ENCODE measurements at regions not wholly inside any gene's neighbourhood (a gene's known extent, or its start where the extent isn't known, plus 50 kb on each side); places are given as distances from the start of the nearest gene placed in this dataset.

- DNase-seq (ENCODE audit: low read depth, low spot score): no peak
- H3K9me3 ChIP-seq (ENCODE audit: low read depth, low read length): peaks cover 5% of the 10 kb centered on the region; the same call in 1 of the 2 replicates
- TF ChIP-seq FOXP2 (optimal IDR thresholded peaks at IDR 0.05; ENCODE audit: control extremely low read depth, extremely low read length, insufficient read depth) (no peak), POLR2AphosphoS5 (IDR thresholded peaks at IDR 0.05; ENCODE audit: borderline replicate concordance, low read depth, low read length) (no peak), EZH2 (IDR thresholded peaks at IDR 0.05) (no peak)
- no peak overlapping the region for H3K9ac ChIP-seq (ENCODE audit: insufficient read length)
- H3K4me3 ChIP-seq: no peak overlapping the region
- no peaks in the 10 kb centered on the region for H3K36me3 ChIP-seq (ENCODE audit: insufficient read depth, low read length)
- H3K27ac ChIP-seq: no peak overlapping the region
These were observed 186.3 kb upstream of the NUDT4 start for GRCh38 chr12:93191423-93191822.

- no peak for TF ChIP-seq POLR2AphosphoS5 (IDR thresholded peaks at IDR 0.05; ENCODE audit: borderline replicate concordance, low read depth, low read length)
- no peak for TF ChIP-seq EZH2 (IDR thresholded peaks at IDR 0.05)
- TF ChIP-seq FOXP2 (optimal IDR thresholded peaks at IDR 0.05; ENCODE audit: control extremely low read depth, extremely low read length, insufficient read depth): no peak
- H3K9ac ChIP-seq (ENCODE audit: insufficient read length): no peak overlapping the region
- no peak overlapping the region for H3K27ac ChIP-seq
- H3K36me3 ChIP-seq (ENCODE audit: insufficient read depth, low read length): no peaks in the 10 kb centered on the region
- DNase-seq (ENCODE audit: low read depth, low spot score): no peak
- H3K4me3 ChIP-seq: no peak overlapping the region
- peaks cover 5% of the 10 kb centered on the region; the same call in 1 of the 2 replicates for H3K9me3 ChIP-seq (ENCODE audit: low read depth, low read length)
These were observed 185.8 kb upstream of the NUDT4 start for GRCh38 chr12:93191956-93192355.

DNA sequence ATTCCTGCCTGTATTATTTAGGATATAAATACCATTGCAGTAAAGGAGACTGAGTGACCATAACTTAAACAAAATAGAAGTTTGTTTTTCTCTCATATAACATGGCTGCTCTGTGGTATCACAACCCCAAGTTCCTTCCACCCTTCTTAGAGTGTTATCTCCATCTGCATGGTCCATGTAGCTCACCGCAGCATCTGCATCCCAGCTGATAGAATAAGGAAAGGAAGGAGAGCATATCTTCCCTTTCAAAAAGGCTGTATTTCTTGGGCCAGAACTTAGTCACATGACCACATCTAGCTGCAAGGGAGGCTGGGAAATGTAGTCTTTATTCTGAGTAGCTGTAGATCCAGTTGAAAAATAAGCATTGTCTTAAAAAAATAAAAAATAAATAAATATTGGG is 184.8 kb upstream of the NUDT4 start:
- TF ChIP-seq FOXP2 (optimal IDR thresholded peaks at IDR 0.05; ENCODE audit: control extremely low read depth, extremely low read length, insufficient read depth) (no peak), POLR2AphosphoS5 (IDR thresholded peaks at IDR 0.05; ENCODE audit: borderline replicate concordance, low read depth, low read length) (no peak), EZH2 (IDR thresholded peaks at IDR 0.05) (no peak)
- Histone ChIP-seq H3K9me3 (ENCODE audit: low read depth, low read length) (peaks cover 5% of the 10 kb centered on the region; the same call in 1 of the 2 replicates), H3K9ac (ENCODE audit: insufficient read length) (no peak overlapping the region), H3K4me3 (no peak overlapping the region), H3K27ac (no peak overlapping the region), H3K36me3 (ENCODE audit: insufficient read depth, low read length) (no peaks in the 10 kb centered on the region)
- no peak for DNase-seq (ENCODE audit: low read depth, low spot score)

- Histone ChIP-seq H3K4me3 (no peak overlapping the region), H3K36me3 (ENCODE audit: insufficient read depth, low read length) (no peaks in the 10 kb centered on the region), H3K9ac (ENCODE audit: insufficient read length) (no peak overlapping the region), H3K9me3 (ENCODE audit: low read depth, low read length) (peaks cover 5% of the 10 kb centered on the region; the same call in 1 of the 2 replicates), H3K27ac (peak overlapping the region; percentile 51; the same call in 1 of the 2 replicates)
- TF ChIP-seq POLR2AphosphoS5 (IDR thresholded peaks at IDR 0.05; ENCODE audit: borderline replicate concordance, low read depth, low read length): no peak
- TF ChIP-seq FOXP2 (optimal IDR thresholded peaks at IDR 0.05; ENCODE audit: control extremely low read depth, extremely low read length, insufficient read depth): no peak
- no peak for TF ChIP-seq EZH2 (IDR thresholded peaks at IDR 0.05)
- DNase-seq (ENCODE audit: low read depth, low spot score): no peak
These were observed 182.2 kb upstream of the NUDT4 start for GRCh38 chr12:93195511-93195910.

GRCh38 chr12:93197067-93197593 is 180.6 kb upstream of the NUDT4 start:
- Histone ChIP-seq H3K27ac (no peak overlapping the region), H3K36me3 (ENCODE audit: insufficient read depth, low read length) (no peaks in the 10 kb centered on the region), H3K9me3 (ENCODE audit: low read depth, low read length) (peaks cover 5% of the 10 kb centered on the region; the same call in 1 of the 2 replicates), H3K4me3 (no peak overlapping the region), H3K9ac (ENCODE audit: insufficient read length) (no peak overlapping the region)
- no peak for DNase-seq (ENCODE audit: low read depth, low spot score)
- TF ChIP-seq POLR2AphosphoS5 (IDR thresholded peaks at IDR 0.05; ENCODE audit: borderline replicate concordance, low read depth, low read length): no peak
- TF ChIP-seq FOXP2 (optimal IDR thresholded peaks at IDR 0.05; ENCODE audit: control extremely low read depth, extremely low read length, insufficient read depth): no peak
- TF ChIP-seq EZH2 (IDR thresholded peaks at IDR 0.05): no peak

GRCh38 chr12:93198086-93198485 is 179.6 kb upstream of the NUDT4 start:
- H3K36me3 ChIP-seq (ENCODE audit: insufficient read depth, low read length): no peaks in the 10 kb centered on the region
- H3K9me3 ChIP-seq (ENCODE audit: low read depth, low read length): peaks cover 5% of the 10 kb centered on the region; the same call in 1 of the 2 replicates
- no peak for TF ChIP-seq FOXP2 (optimal IDR thresholded peaks at IDR 0.05; ENCODE audit: control extremely low read depth, extremely low read length, insufficient read depth)
- TF ChIP-seq POLR2AphosphoS5 (IDR thresholded peaks at IDR 0.05; ENCODE audit: borderline replicate concordance, low read depth, low read length): no peak
- H3K4me3 ChIP-seq: no peak overlapping the region
- DNase-seq (ENCODE audit: low read depth, low spot score): no peak
- no peak overlapping the region for H3K27ac ChIP-seq
- H3K9ac ChIP-seq (ENCODE audit: insufficient read length): no peak overlapping the region

DNA sequence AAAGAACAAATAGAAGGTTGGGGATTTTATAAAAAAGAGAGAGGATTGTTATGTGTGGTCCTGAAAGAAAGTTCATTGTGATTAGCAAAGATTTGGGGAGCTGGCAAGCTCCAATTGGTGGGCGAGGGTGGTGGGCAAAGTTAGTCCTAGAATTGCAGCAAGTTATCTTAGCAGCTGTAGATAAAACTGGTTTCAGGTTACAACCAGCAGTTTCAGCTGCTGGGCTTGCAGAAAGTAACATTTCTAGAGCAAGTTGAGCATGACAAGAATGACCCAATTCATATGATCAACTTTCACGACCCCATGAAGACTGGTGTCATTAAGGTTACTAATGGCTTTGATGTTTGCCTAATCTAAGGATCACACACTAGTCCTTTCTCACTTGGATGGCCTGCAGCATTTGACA is 177.9 kb upstream of the NUDT4 start:
- Histone ChIP-seq H3K9ac (ENCODE audit: insufficient read length) (no peak overlapping the region), H3K36me3 (ENCODE audit: insufficient read depth, low read length) (no peaks in the 10 kb centered on the region), H3K9me3 (ENCODE audit: low read depth, low read length) (no peaks in the 10 kb centered on the region), H3K27ac (no peak overlapping the region), H3K4me3 (no peak overlapping the region)
- TF ChIP-seq EZH2 (IDR thresholded peaks at IDR 0.05) (no peak), FOXP2 (optimal IDR thresholded peaks at IDR 0.05; ENCODE audit: control extremely low read depth, extremely low read length, insufficient read depth) (no peak), POLR2AphosphoS5 (IDR thresholded peaks at IDR 0.05; ENCODE audit: borderline replicate concordance, low read depth, low read length) (no peak)
- DNase-seq (ENCODE audit: low read depth, low spot score): no peak

DNA sequence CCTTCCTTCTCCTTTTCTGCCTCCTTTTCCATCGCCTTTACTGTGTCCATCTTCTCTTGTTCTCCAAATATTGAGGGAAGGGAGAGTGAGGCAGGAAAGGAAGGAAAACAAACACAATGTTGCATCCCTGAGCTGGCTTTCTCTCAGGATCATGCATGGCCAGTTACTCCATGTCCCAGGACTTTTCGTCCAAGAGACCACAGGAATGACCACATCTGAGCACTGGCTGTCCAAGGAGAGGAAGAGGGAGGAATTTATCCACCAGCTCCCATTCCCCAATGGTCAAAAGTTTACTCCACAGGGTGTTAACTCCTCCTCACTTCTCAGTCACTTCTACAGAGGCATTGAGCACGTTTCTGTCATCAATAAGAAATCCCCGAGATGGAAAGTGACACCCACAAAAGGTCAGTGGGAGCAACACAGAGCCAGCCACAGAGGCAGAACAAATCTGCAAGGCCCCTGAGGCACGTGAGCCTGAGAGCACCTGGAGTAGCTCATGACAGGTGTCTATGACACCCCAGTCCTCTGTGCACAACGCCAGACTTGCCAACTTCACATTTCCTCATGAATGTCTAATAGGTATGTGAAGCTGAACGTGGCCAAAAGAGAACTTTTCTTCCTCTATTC is 177.3 kb upstream of the NUDT4 start:
- H3K36me3 ChIP-seq (ENCODE audit: insufficient read depth, low read length): no peaks in the 10 kb centered on the region
- no peak overlapping the region for H3K27ac ChIP-seq
- no peak overlapping the region for H3K9ac ChIP-seq (ENCODE audit: insufficient read length)
- TF ChIP-seq EZH2 (IDR thresholded peaks at IDR 0.05) (no peak), POLR2AphosphoS5 (IDR thresholded peaks at IDR 0.05; ENCODE audit: borderline replicate concordance, low read depth, low read length) (no peak)
- DNase-seq (ENCODE audit: low read depth, low spot score): no peak
- no peak overlapping the region for H3K4me3 ChIP-seq
- H3K9me3 ChIP-seq (ENCODE audit: low read depth, low read length): no peaks in the 10 kb centered on the region

- DNase-seq (ENCODE audit: low read depth, low spot score): no peak
- peak overlapping the region; percentile 43 for H3K9ac ChIP-seq (ENCODE audit: insufficient read length)
- H3K4me3 ChIP-seq: no peak overlapping the region
- H3K36me3 ChIP-seq (ENCODE audit: insufficient read depth, low read length): no peaks in the 10 kb centered on the region
- peak overlapping the region; percentile 99 for H3K27ac ChIP-seq
- TF ChIP-seq POLR2AphosphoS5 (IDR thresholded peaks at IDR 0.05; ENCODE audit: borderline replicate concordance, low read depth, low read length): no peak
- no peak for TF ChIP-seq FOXP2 (optimal IDR thresholded peaks at IDR 0.05; ENCODE audit: control extremely low read depth, extremely low read length, insufficient read depth)
- TF ChIP-seq EZH2 (IDR thresholded peaks at IDR 0.05): no peak
- no peaks in the 10 kb centered on the region for H3K9me3 ChIP-seq (ENCODE audit: low read depth, low read length)
These were observed 175.7 kb upstream of the NUDT4 start for GRCh38 chr12:93201990-93202389.
